GM21528 (cell line): ENCODE measurements at regions not wholly inside any gene's neighbourhood (a gene's known extent, or its start where the extent isn't known, plus 50 kb on each side); places are given as distances from the start of the nearest gene placed in this dataset.
"Not testable (repeated sequence)": the region's sequence is repeated elsewhere in the genome, so short reads cannot be mapped to it uniquely, and the experiment has no call there.

Experiments
- ATAC-seq: cut with Tn5 transposase; IDR thresholded peaks from one replicate; pipeline ENCODE4 v1.9.1; 2021; ENCODE audit warnings: mild to moderate bottlenecking, moderate library complexity; ENCODE audit not compliant: unreplicated experiment, low FRiP score

- ATAC-seq: not testable (repeated sequence)
Measured at GRCh38 chr15:96216481-96216880, 114.0 kb upstream of the NR2F2 start.

- no peak for ATAC-seq
Measured at GRCh38 chr15:96217983-96218382, 112.5 kb upstream of the NR2F2 start.

GRCh38 chr15:96218623-96219455 lies 111.7 kb upstream of the NR2F2 start:
- ATAC-seq: no peak

- no peak for ATAC-seq
Measured at GRCh38 chr15:96219681-96220080, 110.8 kb upstream of the NR2F2 start.

DNA sequence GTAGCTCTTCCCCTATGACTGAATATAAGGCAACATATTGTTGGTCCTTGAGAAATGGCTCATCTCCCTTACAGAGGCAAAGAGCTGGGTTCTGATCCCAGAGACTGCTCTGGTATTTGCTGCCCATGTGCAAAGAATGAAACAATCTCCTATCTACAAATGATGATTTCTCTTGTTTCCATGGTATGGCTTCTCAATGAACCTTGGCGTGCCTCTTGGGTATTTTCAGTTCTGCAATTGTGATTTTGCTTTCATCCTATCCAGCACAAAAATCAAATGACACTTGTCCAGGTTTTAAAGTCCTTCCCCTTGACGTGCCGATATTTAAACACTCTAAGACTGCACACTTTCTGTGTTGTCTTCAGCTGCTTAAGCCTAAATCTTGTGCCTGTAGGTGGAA lies 109.8 kb upstream of the NR2F2 start:
- no peak for ATAC-seq

- no peak for ATAC-seq
Measured at GRCh38 chr15:96222981-96223380, 107.5 kb upstream of the NR2F2 start.

- no peak for ATAC-seq
Measured at GRCh38 chr15:96223939-96224338, 106.6 kb upstream of the NR2F2 start.

DNA sequence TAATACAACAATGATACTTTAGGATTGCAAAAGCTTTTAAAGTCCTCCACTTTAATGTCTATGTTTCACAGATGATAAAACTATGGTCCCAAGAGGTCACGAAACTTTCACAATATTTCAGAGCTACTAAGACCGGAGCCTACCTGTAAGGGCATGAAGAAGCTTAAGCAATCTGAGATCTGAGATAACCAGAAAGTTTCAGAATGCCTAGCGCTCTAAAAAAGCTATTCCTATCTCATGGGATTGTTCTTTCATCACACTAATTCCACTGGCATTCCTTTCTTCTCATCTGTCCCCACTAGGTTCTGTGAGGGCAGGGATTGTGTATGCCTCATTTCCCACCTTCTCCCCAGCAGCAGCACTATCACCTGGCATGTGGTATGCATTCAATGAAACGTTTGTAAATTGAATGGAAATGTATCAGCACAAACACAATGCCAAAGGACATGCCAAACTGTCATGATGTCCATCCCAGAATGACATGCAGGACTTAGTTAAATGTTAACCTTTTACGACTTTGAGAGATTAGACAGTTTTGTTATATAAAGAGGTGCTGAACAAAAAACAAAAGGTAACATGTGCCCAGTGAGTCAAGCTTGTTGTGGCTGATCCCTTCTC lies 104.7 kb upstream of the NR2F2 start:
- ATAC-seq: no peak

DNA sequence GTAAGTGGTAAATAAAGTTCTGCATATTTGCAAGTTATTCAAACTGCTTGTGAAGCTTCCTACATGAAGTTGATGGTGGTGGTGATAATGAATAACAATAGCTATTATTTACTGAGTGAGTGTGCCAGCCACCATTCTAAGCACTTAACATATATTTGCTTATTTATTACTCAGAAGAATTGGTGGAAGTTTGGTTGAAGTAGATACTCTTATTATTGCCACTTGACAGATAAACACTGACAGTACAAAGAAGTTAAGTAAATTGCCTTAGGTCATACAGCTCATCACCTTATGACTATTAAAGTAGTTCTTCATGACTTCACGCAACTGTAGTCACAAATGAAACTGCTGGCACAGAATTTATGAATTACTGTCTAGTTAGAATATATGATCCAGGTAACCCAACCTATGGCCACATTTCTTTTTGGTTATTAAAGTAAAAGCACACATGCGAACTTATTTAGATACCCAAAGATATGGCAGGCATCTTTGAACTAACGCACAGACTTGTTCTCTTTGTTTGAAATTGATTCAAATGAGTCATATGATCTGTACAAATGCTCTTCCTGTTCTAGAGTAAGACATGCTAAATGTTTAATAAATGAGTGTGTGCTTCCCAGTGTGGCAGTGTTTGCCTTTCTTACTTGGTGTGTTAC lies 99.8 kb upstream of the NR2F2 start:
- ATAC-seq: no peak

GRCh38 chr15:96232335-96232734 lies 98.2 kb upstream of the NR2F2 start:
- no peak for ATAC-seq

DNA sequence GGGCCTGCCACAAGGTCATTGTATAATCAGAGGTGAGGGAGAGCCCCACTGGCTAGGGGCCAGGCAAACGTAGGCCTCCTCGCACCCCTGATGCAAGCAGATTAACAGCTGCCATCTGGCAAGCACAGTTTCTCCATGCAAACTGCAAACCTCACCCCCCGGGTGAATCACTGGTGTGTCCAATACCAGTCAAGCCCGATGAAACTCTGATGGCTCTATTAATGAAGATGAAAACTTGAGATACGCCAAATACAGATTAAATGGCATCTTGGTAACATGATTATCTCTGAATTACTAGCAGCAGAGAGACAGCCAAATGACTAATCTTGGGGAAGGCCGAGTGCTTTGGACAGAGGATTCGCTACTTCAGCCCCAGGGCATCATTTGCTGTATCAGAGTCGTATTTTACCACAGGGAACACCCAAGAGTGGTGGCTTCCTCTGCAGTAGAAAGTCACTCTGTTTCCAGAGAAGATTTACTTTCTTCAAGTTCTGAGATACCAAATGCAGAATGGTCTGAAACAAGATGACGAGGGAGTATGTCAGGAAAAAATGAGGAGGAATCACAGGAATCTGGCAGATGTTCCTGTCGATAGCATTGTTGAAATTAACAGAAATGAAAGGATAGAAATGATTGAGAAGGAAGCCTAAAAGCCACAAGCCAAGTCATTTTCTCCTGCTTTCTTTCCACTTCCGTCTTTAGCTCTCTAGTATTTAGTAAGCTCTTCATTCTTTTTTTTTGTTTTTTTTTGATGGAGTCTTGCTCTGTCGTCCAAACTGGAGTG lies 96.2 kb upstream of the NR2F2 start:
- ATAC-seq: peak; percentile 56

- ATAC-seq: no peak
Measured at GRCh38 chr15:96237002-96237401, 93.5 kb upstream of the NR2F2 start.

DNA sequence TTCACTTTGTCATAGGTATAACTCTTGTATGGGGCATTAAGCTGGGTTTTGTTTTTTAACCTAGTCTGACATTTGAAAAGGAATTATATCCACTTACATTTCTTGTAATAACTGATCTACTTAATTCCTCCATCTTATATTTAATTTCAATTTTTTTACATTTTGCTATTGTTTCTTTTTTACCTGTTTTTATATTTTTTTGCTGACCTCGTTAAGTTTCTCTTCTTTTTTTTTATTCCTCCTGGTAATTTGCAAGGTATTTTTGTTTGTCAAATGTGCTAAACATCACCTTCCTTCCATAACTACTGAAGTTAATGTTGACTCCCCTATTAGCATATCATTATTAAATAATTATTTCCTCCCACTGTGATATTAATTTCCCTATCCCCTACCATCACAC lies 87.7 kb upstream of the NR2F2 start:
- ATAC-seq: no peak

DNA sequence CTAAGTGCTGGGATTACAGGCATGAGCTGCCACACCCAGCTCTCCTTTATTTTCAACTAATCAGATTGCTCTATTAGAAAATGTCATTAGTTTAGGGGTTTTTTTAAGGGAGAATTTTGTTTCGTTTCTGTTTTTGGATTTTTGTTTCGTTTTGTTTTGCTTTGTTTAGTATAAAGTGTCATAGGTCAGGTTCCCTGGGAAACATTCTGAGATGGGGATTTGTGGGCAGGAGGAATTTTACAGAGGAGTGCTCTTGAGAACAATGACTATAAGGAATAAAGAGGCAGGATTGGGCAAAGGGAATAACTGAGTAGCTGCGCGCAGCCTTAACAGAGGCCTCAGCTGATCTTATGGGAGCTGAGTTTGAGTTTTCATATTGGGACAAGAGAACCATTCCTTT lies 86.8 kb upstream of the NR2F2 start:
- ATAC-seq: no peak

DNA sequence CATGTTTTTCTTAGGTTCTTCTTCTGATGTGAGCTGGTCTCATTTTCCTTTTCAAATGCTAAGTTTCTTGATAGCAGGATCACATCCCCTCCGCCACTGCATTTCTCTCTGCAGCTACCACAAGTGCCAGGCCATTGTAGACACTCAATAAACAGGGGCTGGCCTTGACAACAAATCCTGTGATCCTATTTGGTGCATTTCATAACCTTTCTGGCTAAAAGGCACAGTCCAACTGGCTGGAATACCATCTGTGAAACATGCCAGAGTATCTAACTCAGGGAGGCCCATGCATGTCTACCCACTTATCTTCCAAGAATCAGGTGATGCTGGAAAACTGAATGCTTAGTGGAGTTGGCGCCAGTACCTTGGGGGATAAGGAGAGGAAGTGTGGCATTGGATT lies 85.2 kb upstream of the NR2F2 start:
- ATAC-seq: no peak

GRCh38 chr15:96246057-96246456 lies 84.4 kb upstream of the NR2F2 start:
- no peak for ATAC-seq

DNA sequence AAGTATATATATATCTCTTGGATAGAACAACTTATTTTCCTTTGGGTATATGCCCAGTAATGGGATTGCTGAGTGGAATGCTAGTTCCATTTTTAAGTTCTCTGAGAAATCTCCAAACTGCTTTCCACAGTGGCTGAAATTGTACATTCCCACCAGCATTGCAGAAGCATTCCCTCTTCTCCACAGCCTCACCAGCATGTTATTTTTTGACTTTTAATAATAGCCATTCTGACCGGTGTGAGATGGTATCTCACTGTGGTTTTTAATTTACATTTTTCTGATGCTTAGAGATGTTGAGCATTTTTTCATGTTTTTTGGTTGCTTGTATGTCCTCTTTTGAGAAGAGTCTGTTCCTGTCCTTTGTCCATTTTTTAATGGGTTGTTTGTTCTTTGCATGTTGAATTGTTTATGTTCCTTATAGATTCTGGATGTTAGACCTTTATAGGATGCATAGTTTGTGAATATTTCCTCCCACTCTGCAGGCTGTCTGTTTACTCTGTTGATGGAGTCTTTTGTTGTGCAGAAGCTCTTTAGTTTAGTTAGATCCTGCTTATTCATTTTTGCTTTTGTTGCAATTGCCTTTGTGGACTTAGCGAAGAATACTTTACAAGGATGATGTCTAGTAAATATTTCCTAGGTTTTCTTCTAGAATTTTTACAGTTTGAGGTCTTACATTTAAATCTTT lies 82.7 kb upstream of the NR2F2 start:
- ATAC-seq: no peak

DNA sequence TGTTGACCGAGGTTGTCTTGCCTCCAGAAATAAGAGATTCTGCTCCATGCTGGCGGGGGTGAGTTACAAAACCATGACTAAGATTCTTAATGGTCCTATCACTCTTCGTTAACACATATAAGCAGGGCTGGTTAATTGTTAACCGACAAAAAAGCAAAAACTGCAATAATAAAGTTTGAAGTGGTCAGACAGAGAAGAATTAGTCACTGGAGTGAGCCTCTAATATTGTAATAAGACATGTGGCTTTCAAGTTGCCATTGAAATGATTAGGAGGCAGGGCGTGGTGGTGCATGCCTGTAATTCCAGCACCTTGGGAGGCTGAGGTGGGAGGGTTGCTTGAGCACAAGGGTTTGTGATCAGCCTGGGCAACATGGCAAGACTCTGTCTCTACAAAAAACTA lies 78.4 kb upstream of the NR2F2 start:
- ATAC-seq: no peak

- ATAC-seq: no peak
Measured at GRCh38 chr15:96253006-96253747, 77.3 kb upstream of the NR2F2 start.

DNA sequence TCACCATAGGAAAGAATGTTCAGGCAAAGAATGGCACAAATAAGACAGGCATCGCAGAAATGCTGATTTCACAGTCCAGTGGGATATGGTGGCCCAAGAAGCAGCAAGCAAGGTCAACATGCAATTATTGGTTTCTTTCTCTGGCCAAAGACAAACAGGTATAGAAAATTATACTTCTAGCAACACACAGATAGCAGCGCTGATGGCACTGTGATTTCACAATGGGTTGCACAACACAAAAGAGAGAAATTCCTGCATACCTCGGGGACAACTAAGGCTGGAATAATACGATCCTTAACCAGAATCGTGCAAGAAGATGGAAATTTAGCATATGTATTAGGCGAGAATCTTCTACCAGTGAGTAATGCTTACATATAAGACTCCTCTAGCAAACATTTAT lies 76.3 kb upstream of the NR2F2 start:
- no peak for ATAC-seq
